Hematopoietic multipotent progenitor cell treated with erythropoietin and hydrocortisone succinate and interleukin-3 and kit ligand, for 4 days (in vitro differentiated cells): ENCODE measurements at regions not wholly inside any gene's neighbourhood (a gene's known extent, or its start where the extent isn't known, plus 50 kb on each side); places are given as distances from the start of the nearest gene placed in this dataset.
"Not testable (repeated sequence)": the region's sequence is repeated elsewhere in the genome, so short reads cannot be mapped to it uniquely, and the experiment has no call there.

Experiments
- DNase-seq: peaks from one replicate; pipeline ENCODE4 v3.0.0-alpha.2; 2015

- DNase-seq, result no peak
Observed at GRCh38 chr14:43362586-43362985, 1144.5 kb downstream of the FSCB start.

GRCh38 chr14:43361751-43362150, 1145.3 kb downstream of the FSCB start:
- no peak for DNase-seq

- DNase-seq, result no peak
Observed at GRCh38 chr14:43360239-43360638, 1146.8 kb downstream of the FSCB start.

GRCh38 chr14:43359317-43359716, 1147.8 kb downstream of the FSCB start:
- no peak for DNase-seq

DNA sequence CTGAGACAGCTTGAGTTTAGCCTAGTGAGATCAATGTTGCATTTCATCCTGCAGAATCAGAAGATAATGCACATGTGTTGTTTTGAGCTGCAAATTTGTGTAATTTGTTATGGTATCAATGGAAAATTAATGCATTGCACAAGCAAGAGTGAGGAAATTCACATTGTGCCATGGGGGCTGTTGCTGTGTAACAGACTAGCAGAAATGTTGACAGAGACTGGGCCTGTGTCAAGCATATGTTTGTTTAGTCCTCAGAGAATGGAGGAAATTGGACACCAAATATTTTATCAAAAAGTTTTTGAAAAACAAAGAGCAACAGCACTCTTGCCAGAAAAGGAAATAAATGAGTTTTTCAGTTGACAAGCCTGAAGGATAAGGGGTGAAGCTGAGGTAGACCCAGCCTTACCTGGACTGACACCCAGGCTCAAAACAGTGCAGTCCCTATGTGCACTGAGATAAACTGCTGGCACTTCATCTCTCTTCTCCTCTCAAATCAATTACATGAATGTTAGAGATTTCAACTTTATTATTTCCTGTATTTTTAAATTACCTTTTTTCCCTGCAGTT, 1150.0 kb downstream of the FSCB start:
- no peak for DNase-seq

DNA sequence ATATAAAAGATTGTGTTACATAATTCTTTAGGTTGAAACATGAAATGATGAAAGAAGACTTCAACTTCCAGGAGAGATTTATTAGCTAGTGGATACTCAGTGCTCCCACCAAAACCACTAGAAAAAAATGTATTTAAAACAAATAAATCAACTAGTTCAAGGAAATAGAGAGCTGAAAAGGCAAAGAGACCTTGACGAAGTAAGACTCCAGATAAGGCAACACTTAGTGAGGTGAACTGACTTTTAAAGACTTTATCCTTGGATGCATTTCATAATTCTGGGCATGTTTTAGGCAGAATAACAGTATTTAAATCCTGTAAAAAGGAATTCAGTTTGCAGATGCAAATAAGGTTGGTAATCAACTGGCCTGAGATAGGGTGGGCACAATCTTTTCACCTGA, 1150.7 kb downstream of the FSCB start:
- DNase-seq, result no peak

- no peak for DNase-seq
Observed at GRCh38 chr14:43341921-43342320, 1165.2 kb downstream of the FSCB start.

- DNase-seq, result no peak
Observed at GRCh38 chr14:43338713-43339112, 1168.4 kb downstream of the FSCB start.

DNA sequence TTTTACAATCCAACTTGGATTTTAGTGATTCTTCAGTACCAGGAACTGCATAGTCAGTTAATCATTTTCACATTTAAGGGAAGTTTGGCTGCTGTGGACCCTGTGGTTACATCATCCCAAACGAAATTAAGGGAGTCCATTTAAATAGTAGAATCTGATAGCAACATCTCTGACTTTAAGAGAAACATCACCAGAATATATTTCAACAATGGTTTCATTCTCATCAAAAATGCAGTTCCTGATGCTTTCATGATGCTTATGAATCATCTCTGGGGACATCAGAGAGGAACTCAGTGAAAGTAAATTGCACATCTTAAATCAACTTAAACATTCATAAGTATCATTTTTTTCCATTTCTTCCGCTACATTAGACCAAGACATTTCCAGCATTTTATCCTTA, 1170.7 kb downstream of the FSCB start:
- DNase-seq, result no peak

DNA sequence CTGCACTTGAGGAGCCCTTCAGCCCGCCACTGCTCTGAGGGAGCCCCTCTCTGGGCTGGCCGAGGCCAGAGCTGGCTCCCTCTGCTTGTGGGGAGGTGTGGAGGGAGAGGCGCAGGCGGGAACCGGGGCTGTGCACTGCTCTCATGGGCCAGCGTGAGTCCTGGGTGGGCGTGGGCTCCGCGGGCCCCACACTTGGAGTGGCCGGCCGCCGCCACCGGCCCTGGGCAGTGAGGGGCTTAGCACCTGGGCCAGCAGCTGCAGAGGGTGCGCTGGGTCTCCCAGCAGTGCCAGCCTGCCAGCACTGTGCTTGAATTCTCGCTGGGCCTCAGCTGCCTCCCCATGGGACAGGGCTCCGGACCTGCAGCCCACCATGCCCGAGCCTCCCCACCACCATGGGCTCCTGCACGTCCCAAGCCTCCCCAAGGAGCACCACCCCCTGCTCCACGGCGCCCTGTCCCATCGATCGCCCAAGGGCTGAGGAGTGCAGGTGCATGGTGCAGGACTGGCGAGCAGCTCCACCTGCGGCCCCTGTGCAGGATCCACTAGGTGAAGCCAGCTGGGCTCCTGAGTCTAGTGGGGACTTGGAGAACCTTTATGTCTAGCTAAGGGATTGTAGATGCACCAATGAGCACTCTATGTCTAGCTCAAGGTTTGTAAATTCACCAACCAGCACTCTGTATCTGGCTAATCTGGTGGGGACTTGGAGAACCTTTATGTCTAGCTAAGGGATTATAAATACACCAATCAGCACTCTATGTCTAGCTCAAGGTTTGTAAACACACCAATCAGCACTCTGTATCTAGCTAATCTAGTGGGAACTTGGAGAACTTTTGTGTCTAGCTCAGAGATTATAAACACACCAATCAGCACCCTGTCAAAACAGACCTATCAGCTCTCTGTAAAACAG, 1180.3 kb downstream of the FSCB start:
- DNase-seq, result not testable (repeated sequence)

DNA sequence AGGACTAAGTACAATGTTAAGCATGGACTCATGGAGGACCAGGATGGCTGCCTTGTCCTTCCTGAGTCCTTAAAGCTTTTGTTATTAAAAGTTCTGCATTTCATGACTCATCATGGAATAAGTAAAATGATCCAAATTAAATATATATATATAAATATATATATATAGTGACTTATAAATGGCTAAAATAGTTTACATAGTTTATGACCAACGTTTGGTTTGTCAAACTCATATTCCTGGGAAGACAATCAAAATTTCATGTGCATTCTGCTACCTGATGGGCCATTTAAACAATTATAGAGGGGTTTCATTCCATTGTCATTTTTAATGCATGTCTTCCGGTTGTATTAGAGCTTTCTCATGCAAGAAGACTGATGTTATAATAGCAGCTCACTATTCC, 1190.7 kb downstream of the FSCB start:
- no peak for DNase-seq

DNA sequence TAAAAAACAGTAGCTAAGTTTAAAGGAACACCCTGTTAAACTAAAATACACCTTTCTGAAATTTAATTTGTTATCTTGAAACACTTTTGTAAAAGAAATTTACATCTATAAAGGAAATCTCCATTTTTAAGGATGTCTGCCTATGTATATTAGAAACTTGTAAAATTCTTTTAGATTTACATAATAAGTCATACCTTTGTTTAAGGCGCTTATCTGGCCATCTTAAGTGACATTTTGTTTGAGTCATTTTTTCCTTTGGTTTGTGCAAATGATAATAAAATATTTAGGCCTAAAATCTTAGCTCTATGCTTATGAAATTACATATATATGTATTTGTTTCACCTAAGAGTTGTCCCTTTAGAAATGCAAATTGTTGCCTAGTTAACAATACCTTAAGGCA, 1193.4 kb downstream of the FSCB start:
- no peak for DNase-seq

DNA sequence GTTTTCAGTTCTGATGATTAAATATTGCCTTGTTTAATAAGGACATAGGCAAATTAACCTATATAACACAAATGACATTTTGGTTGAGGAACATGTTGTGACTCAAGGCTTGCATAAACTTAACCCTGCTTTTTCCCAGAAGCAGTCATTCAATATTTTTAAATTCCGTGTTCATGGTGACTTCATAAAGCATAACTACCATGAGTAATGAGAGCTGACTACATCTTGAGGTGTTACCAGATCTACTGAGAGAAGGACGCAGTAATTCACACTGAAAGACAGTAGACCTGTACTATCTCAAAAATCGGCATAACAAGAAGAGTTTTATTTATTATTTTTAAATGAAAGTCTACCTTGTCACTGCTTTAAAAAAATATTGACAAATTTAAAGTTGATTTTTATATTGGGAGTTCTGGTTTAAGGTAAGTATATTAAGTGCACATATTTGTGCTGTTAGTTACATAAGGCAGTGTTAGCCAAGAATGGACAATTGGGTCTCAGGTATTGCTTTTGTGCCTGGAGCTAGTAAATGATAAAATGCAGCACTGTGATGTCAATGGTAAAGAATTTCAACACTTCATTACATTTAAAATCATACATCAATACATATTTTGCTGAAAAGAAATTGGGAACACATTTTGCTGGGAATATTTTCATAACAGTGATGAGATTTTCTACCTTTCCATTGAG, 1198.5 kb downstream of the FSCB start:
- DNase-seq, result no peak

- no peak for DNase-seq
Observed at GRCh38 chr14:43307836-43308235, 1199.2 kb downstream of the FSCB start.

GRCh38 chr14:43306053-43306452, 1201.0 kb downstream of the FSCB start:
- DNase-seq, result no peak

- no peak for DNase-seq
Observed at GRCh38 chr14:43297794-43298193, 1209.3 kb downstream of the FSCB start.

DNA sequence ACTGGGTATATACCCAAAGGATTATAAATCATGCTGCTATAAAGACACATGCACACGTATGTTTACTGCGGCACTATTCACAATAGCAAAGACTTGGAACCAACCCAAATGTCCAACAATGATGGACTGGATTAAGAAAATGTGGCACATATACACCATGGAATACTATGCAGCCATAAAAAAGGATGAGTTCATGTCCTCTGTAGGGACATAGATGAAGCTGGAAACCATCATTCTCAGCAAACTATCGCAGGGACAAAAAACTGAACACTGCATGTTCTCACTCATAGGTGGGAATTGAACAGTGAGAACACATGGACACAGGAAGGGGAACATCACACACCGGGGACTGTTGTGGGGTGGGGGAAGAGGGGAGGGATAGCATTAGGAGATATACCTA, 1211.0 kb downstream of the FSCB start:
- not testable (repeated sequence) for DNase-seq

- DNase-seq, result no peak
Observed at GRCh38 chr14:43285575-43285974, 1221.5 kb downstream of the FSCB start.

DNA sequence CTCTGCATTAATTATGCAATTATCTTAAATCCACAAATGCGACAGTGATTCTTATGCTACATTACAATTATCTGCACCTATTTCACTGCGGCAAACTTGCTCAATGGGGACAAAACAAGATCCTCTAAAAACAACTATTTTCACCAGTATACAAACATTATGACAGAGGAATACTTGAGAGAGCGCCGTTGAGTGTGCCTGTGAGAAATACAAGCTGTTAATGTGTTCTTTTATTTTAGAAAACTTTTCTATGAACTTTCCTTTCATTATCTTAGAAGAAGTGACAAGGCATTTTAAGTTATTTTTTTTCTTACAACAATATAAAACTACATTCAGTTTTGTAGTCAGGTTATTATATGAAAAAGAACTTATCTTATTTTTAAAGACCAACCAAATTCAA, 1247.0 kb downstream of the FSCB start:
- no peak for DNase-seq

DNA sequence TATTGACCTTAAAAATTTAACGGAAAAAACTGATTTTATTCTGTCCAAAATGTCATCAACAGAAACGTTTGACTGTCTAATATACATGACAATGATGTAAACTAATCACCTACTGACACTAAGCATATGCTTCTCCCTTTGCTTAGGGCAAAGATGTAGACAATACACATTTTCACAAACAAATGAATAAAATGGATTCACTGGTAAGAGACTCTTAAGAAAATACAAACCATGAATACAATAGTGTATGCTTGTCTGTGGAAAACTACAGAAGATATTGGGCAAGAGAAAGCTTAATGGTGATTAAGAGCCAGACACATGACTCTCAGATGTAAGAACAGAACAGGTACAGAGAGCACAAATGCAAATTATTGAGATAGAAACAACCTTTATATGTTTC, 1248.7 kb downstream of the FSCB start:
- no peak for DNase-seq

DNA sequence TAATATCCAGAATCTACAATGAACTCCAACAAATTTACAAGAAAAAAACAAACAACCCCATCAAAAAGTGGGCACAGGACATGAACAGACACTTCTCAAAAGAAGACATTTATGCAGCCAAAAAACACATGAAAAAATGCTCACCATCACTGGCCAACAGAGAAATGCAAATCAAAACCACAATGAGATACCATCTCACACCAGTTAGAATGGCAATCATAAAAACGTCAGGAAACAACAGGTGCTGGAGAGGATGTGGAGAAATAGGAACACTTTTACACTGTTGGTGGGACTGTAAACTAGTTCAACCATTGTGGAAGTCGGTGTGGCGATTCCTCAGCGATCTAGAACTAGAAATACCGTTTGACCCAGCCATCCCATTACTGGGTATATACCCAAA, 1250.1 kb downstream of the FSCB start:
- not testable (repeated sequence) for DNase-seq

DNA sequence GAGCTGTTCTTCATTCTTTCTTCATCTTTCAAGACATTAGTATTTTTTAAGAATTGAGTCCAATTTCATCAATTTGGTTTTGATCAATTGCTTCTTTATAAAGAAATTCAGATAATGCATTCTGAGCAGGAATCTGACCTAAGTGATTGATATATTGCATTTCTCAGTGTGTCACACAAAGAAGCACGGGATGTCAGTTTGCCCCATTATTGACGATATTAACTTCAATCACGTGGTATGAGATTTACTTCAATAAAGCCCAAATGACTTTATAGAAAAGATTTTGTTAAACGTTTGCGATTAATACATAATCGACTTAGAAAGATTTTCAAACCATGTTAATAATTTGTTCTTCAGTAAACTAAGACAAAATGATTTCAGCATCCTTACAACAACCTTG, 1254.2 kb downstream of the FSCB start:
- DNase-seq, result no peak

DNA sequence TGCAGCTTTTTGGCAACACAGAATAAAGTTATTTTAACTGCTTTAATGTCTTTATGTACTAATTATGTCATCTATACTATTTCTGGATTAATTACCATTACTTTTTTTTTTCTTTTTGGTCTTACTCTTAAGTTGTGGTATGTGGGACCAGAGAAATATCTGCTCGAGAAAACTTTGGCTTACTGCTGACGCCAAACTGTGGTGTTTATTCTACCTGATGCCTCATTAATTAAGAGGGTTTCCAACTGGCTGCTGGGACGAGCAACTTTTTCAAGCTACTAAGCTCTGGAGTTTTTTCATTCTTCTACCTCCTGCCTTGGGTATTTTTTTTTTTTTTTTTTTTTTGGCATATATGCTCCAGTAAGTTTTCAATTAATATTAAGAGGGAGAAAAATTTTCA, 1257.5 kb downstream of the FSCB start:
- no peak for DNase-seq

DNA sequence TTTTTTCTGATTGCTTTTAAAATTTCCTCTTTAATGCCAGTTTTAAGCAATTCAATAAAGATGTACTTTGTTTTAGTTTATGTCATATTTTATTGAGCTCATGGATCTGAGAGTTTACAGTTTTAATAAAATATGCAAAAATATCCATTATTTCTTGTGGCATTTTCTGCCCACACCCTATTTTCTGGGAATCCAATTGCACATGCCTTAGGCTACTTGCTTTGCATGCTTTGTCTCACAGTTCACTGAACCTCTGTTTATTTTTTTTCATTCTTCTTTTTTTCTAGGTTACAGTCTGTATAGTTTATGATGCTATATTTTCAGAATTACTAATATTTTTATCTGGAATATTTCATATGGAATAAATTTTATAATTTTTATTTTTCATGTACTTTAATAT, 1258.0 kb downstream of the FSCB start:
- no peak for DNase-seq
